GM18517 (cell line): ENCODE measurements at regions not wholly inside any gene's neighbourhood (a gene's known extent, or its start where the extent isn't known, plus 50 kb on each side); places are given as distances from the start of the nearest gene placed in this dataset.
"Not testable (repeated sequence)": the region's sequence is repeated elsewhere in the genome, so short reads cannot be mapped to it uniquely, and the experiment has no call there.

Experiments
- ATAC-seq: cut with Tn5 transposase; IDR thresholded peaks from one replicate; pipeline ENCODE4 v1.9.1; 2021; ENCODE audit warnings: mild to moderate bottlenecking, moderate library complexity; ENCODE audit not compliant: unreplicated experiment

- not testable (repeated sequence) for ATAC-seq
Measured at GRCh38 chr2:87657915-87658314, 90.0 kb upstream of the PLGLB2 start.

GRCh38 chr2:87658357-87658756 is 89.5 kb upstream of the PLGLB2 start:
- ATAC-seq = not testable (repeated sequence)

GRCh38 chr2:87658976-87659375 is 88.9 kb upstream of the PLGLB2 start:
- not testable (repeated sequence) for ATAC-seq

GRCh38 chr2:87660164-87660563 is 87.7 kb upstream of the PLGLB2 start:
- ATAC-seq = not testable (repeated sequence)

- not testable (repeated sequence) for ATAC-seq
Measured at GRCh38 chr2:87662316-87663290, 85.3 kb upstream of the PLGLB2 start.

- not testable (repeated sequence) for ATAC-seq
Measured at GRCh38 chr2:87663347-87663746, 84.5 kb upstream of the PLGLB2 start.

GRCh38 chr2:87667027-87667426 is 80.9 kb upstream of the PLGLB2 start:
- ATAC-seq = not testable (repeated sequence)

GRCh38 chr2:87668361-87668760 is 79.5 kb upstream of the PLGLB2 start:
- not testable (repeated sequence) for ATAC-seq

- ATAC-seq = not testable (repeated sequence)
Measured at GRCh38 chr2:87669633-87670231, 78.2 kb upstream of the PLGLB2 start.

GRCh38 chr2:87672404-87672803 is 75.5 kb upstream of the PLGLB2 start:
- ATAC-seq = not testable (repeated sequence)

GRCh38 chr2:87674729-87675128 is 73.2 kb upstream of the PLGLB2 start:
- not testable (repeated sequence) for ATAC-seq

GRCh38 chr2:87675487-87675886 is 72.4 kb upstream of the PLGLB2 start:
- ATAC-seq = not testable (repeated sequence)

- ATAC-seq = not testable (repeated sequence)
Measured at GRCh38 chr2:87677421-87677923, 70.4 kb upstream of the PLGLB2 start.

- not testable (repeated sequence) for ATAC-seq
Measured at GRCh38 chr2:87678742-87679173, 69.1 kb upstream of the PLGLB2 start.

GRCh38 chr2:87679950-87680349 is 67.9 kb upstream of the PLGLB2 start:
- not testable (repeated sequence) for ATAC-seq

GRCh38 chr2:87680691-87681090 is 67.2 kb upstream of the PLGLB2 start:
- not testable (repeated sequence) for ATAC-seq

GRCh38 chr2:87683451-87683850 is 64.4 kb upstream of the PLGLB2 start:
- not testable (repeated sequence) for ATAC-seq

GRCh38 chr2:87683961-87684360 is 63.9 kb upstream of the PLGLB2 start:
- not testable (repeated sequence) for ATAC-seq

GRCh38 chr2:87685558-87685957 is 62.3 kb upstream of the PLGLB2 start:
- not testable (repeated sequence) for ATAC-seq

GRCh38 chr2:87686873-87687549 is 60.9 kb upstream of the PLGLB2 start:
- not testable (repeated sequence) for ATAC-seq
